Heart left ventricle (tissue), 13 donors: ENCODE measurements at regions not wholly inside any gene's neighbourhood (a gene's known extent, or its start where the extent isn't known, plus 50 kb on each side); places are given as distances from the start of the nearest gene placed in this dataset.

ENCODE experiments used
- POLR2A ChIP-seq, 2 donors: fragments of 450-650 bp; IDR thresholded peaks; one replicate each; pipeline ENCODE4 v1.6.1; 2017; ENCODE audit warnings: antibody characterized with exemption in 2 of 2, mild to moderate bottlenecking in 2 of 2, moderate library complexity in 2 of 2
- TF ChIP-seq, protein P1 (sequence below), 12 donors: fragments of 200-600 bp; sonication (generic) in 4 of 12; IDR thresholded peaks; one replicate each; pipeline versions ENCODE4 v1.5.0 to v1.8.0; 2018 to 2022; ENCODE audit warnings: antibody characterized with exemption in 12 of 12, mild to moderate bottlenecking in 5 of 12
- donor health status: ischemic (EF 13 %, LVEDD 7.1; RV severe dilation, severe dysfunction).
- donor health status: DM: no; HTN: yes; CAD: no.
- donor health status: DM: no; HTN: no; CAD: no.
- donor health status: ischemic (EF 25% LVEDD 6.9; RV normal size, moderate dysfunction).
- donor health status: ischemic (EF 25% LVEDD 5.7; RV mildly dilated, moderate dysfunction).
- donor health status: ischemic (EF 35%, LVEDD 5.7; RV mildly dilated, moderate dysfunction).
- donor health status: nonischemic (EF 11% LVEDD 7.7; RV severe dilation, severe dysfunction).
- donor health status: DM: yes; HTN: yes; CAD: no.
- donor health status: PGD.
- donor health status: ischemic (EF 29% LVEDD 5.4; RV normal size, mild dysfunction).
- donor health status: nonischemic (EF 23%, LVEDD 6.1; RV moderate dilation, normal function).

- TF ChIP-seq POLR2A (IDR thresholded peaks at IDR 0.05), result no peak
- TF ChIP-seq, protein P1, sequence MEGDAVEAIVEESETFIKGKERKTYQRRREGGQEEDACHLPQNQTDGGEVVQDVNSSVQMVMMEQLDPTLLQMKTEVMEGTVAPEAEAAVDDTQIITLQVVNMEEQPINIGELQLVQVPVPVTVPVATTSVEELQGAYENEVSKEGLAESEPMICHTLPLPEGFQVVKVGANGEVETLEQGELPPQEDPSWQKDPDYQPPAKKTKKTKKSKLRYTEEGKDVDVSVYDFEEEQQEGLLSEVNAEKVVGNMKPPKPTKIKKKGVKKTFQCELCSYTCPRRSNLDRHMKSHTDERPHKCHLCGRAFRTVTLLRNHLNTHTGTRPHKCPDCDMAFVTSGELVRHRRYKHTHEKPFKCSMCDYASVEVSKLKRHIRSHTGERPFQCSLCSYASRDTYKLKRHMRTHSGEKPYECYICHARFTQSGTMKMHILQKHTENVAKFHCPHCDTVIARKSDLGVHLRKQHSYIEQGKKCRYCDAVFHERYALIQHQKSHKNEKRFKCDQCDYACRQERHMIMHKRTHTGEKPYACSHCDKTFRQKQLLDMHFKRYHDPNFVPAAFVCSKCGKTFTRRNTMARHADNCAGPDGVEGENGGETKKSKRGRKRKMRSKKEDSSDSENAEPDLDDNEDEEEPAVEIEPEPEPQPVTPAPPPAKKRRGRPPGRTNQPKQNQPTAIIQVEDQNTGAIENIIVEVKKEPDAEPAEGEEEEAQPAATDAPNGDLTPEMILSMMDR (IDR thresholded peaks at IDR 0.05), result no peak
These were observed 103.5 kb downstream of the ICOS start for GRCh38 chr2:204040016-204040415.
